ENCODE measurements at regions not wholly inside any gene's neighbourhood (a gene's known extent, or its start where the extent isn't known, plus 50 kb on each side); places are given as distances from the start of the nearest gene placed in this dataset.

- no peak for TF ChIP-seq CTCF (IDR thresholded peaks at IDR 0.05; ENCODE audit: control extremely low read depth in 1 of 3, insufficient read depth in 1 of 3, low read depth in 1 of 3, low read length in 3 of 3)
Measured at GRCh38 chr2:60247471-60247870, 306.0 kb downstream of the BCL11A start (continued).
